T-helper 1 cell treated with Interleukin-12 subunit alpha and Interleukin-12 subunit beta and Interleukin-4 antibody, amounts not matched to agents 30 ng/mL and 1 ng/mL, for 36 hours (primary cell): ENCODE measurements at regions not wholly inside any gene's neighbourhood (a gene's known extent, or its start where the extent isn't known, plus 50 kb on each side); places are given as distances from the start of the nearest gene placed in this dataset.

Experiments
- intact Hi-C: fragments of 100-400 bp; cut with micrococcal nuclease; formaldehyde crosslinking; loops from one replicate; pipeline ENCODE4 v1.15.1; 2024

- intact Hi-C loops: no loop called here
Measured at GRCh38 chr15:36235173-36235572, 344.3 kb upstream of the CDIN1 start.

- intact Hi-C loops: no loop called here
Measured at GRCh38 chr15:36239509-36239908, 339.9 kb upstream of the CDIN1 start.

GRCh38 chr15:36251450-36251849 is 328.0 kb upstream of the CDIN1 start:
- intact Hi-C loops: no loop called here

GRCh38 chr15:36252146-36252711 is 327.2 kb upstream of the CDIN1 start:
- intact Hi-C loops: no loop called here

GRCh38 chr15:36254426-36254825 is 325.0 kb upstream of the CDIN1 start:
- intact Hi-C loops: no loop called here

DNA sequence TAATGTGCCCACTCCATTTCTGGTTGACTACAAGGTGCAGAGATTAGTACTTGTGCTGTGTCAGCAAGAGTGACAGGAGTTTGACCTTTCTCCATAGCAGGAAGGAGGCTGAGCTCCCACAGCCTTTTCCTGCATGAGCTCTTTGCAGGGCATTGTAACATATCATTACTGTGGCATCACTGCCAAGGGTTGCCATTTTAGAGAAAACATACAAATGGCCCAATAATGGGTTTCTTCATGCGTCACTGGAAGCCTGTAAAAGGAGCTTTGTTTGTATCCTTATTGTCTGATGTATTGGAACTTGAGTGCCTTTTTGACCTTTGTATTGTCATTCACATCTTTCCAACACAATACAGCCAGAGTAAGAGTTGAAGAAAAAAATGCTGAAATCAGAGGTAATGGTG is 323.0 kb upstream of the CDIN1 start:
- intact Hi-C loops: no loop called here

DNA sequence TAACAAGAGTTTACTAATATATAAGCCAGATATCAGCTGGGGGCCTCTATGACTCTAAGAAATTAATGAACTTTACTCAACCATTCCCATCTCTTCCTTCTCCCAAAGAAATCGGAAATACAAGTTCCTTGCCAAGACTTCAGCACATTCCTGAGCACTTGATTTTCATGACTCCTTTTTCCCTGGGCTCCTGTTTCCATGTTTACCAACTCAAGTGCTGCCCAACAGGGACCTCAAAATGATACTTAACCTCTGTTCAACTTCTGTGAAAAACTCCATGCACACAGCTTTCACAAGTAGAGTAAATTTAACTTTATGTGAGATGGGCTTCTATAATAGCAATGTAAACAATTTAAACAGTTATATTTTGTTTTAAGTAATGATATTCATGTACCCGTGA is 315.8 kb upstream of the CDIN1 start:
- intact Hi-C loops: no loop called here

DNA sequence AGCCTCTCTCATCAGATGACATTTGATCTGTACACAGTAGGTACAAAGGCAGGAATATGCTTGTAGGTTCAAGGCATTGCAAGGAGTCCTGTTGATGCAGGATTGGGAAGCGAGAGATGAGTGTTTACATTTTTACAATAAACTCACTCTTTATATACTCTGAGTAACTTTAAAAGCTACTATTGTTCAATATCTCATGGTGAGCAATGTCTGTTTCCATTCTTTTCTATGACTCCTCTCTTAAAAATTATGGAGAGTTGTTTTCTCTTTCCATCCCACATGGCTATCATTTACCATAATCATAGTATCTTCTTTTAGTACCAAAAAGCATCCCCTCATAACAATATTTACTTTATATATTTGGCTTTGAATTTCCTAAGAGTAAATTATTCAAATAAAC is 314.0 kb upstream of the CDIN1 start:
- intact Hi-C loops: no loop called here

GRCh38 chr15:36271048-36271447 is 308.4 kb upstream of the CDIN1 start:
- intact Hi-C loops: no loop called here

DNA sequence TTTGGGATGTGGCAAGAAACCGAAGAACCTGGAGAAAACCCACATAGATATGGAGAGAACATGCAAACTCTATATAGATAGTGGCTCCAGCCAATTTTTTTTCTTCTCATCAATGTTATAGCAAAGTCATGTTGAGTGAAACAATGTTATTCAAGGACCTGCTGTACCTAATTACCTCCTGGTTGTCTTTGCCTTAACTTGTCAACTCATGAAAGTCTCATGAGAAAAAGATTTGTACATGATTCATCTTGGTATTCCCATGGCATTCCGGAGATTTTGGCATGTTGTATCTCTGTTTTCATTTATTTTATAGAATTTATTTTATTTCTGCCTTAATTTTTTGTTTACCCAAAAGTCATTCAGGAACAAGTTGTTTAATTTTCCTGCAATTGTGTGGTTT is 303.8 kb upstream of the CDIN1 start:
- intact Hi-C loops: no loop called here

DNA sequence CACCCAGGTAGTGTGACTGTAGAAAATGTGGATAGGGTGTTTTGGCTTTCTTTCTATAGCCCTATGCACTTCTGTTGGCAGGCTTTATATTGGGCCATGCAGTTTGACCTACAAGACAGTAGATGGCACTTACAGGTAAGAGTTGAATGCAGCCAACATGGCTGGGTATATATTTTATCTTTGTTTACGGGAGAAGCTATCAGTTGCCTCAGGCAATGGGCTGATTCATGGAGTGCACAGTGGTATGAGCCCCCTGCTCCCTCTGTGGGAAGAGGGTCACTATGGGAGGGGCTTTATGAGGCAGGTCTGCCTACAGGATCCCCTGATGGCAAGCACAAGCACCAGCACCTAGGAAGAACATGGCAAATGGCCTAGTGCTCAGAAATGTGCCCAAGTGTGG is 301.2 kb upstream of the CDIN1 start:
- intact Hi-C loops: no loop called here

- intact Hi-C loops: no loop called here
Measured at GRCh38 chr15:36282821-36283220, 296.6 kb upstream of the CDIN1 start.

DNA sequence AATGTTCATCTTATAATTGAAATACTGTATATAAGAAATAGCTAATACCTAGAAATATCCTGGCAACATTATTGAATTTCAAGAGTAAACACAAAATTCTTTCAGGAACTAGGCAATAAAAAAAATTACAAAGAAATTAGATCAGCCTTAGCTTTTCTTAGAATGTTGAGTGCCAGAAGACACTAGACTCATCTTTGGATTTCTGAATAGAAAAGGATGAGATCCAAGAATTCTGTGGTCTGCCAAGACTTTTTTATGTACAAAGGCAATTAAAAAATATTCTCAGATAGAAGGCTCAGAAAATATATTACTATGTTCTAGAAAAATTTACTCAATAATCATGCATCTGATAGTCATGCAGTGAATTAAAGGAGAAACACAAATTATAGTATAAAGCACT is 294.5 kb upstream of the CDIN1 start:
- intact Hi-C loops: no loop called here

- intact Hi-C loops: no loop called here
Measured at GRCh38 chr15:36291501-36291900, 287.9 kb upstream of the CDIN1 start.

- intact Hi-C loops: no loop called here
Measured at GRCh38 chr15:36294359-36294758, 285.1 kb upstream of the CDIN1 start.

GRCh38 chr15:36301947-36302346 is 277.5 kb upstream of the CDIN1 start:
- intact Hi-C loops: no loop called here

DNA sequence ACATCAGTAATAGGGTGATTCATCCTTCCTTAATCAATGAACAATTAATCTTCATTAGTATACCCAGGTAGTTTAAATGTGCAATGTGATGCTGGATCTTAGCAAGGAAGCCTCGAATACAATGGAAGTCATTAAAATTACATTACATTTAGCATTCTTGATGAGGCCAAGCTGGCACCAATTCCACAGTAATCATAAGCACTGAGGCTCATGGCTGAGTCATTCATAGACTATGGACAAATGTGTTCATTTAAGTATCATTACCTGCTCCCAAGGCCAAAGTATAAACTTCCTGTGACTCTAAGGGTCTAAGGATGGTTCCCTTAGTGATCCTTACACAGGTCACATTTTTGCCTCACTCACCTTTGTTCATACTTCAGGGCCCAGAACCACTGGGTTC is 266.4 kb upstream of the CDIN1 start:
- intact Hi-C loops: no loop called here

DNA sequence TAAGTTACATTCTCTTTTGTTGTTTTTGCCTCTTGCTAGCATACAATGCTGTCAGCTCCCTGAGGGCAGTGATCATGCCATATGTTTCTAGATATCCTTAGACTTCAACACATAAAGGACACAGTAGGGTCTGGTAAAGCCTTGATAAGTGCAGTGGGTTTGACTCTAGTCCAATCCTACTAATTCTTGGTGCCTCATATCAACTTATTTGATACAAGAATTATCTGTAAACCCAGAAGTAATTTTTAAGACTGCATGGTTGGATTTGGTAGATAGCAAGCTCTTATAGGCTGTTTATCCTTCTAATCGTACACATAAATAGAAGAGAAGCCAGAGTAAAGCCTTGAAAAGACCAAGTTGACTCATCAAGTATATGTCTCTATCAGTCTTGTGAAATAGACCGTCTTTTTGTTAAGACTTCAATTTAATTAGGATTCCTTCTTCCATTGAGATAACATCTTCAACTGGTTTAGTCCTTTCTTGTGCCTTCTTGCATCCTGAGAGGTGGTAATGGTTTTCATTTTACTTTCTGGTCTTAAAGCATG is 265.6 kb upstream of the CDIN1 start:
- intact Hi-C loops: no loop called here

DNA sequence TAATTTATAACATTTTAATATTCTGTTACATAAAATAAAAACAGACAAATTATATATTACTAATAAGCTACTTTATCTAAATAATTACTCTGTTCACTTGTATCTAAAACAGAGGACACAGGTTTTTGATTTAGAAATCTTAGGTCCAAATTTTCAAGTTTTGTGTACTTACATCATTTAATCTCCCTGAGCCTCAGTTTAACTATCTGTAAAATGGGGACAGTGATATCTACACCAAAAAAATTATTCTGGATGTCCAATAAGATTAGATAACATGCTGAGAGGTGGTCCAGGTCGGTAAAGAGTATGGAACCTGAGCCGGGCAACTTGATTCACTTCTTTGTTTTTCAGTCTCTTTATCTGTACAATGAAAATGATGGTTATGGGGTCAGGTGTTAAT is 263.8 kb upstream of the CDIN1 start:
- intact Hi-C loops: no loop called here

DNA sequence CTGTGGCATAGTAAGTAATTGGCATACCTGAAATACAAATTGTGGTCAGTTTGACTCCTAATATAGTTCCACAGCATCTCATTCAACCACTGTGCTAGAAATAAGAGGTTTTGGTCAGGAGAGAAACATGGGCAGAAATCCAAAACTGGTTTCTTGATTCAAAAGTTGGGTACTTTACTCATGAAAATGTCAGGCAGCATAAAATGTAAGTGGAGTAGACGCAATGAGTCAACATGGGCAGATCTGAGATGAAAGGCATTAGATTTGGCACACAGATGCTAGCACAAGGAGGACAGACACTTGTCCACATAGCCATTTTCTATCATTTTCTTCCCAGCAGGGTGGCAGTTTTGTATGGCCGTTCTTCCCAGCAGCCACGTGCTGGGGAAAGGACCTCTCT is 255.8 kb upstream of the CDIN1 start:
- intact Hi-C loops: no loop called here

DNA sequence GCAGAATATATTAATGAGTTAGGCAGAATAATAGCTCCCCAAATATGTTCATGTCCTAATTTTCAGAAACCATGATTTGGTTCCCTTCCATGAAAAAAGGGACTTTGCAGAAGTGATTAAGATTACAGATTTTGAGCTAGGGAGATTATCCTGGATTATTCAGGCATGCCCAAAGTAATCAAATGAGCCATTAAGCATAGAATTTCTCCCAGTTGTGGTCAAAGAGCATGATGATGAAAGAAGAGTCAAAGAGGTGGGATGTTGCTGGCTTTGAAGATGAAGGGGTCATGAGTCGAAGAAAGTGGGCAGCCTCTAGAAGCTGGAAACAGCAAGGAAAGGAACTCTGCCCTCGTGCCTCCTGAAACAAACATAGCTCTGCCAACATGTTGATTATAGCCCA is 254.2 kb upstream of the CDIN1 start:
- intact Hi-C loops: no loop called here

DNA sequence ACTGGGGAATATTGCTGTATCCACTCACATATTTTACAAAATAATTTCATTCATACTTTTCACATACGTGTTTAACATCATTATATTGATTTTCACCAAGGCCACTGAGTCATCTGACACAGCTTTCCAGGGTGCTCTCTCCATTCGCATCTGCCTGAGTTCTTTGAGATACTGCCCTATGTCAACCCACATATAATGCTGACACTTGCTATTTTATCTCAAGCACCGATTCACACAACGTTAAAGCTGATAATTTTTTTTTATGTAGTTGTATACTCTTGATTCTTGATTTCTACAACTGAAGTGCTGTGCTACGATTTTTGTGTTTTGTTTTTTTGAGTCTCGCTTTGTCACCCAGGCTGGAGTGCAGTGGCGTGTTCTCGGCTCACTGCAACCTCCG is 249.8 kb upstream of the CDIN1 start:
- intact Hi-C loops: no loop called here

GRCh38 chr15:36330598-36330997 is 248.8 kb upstream of the CDIN1 start:
- intact Hi-C loops: no loop called here
